Caco-2 (cell line): ENCODE measurements at regions not wholly inside any gene's neighbourhood (a gene's known extent, or its start where the extent isn't known, plus 50 kb on each side); places are given as distances from the start of the nearest gene placed in this dataset.

Experiments used
- BruUV-seq: library from RNA; stranded (reverse); fragments of 400-500 nt; replicated peaks from 2 replicates; lab custom pipeline; 2021; lab: Mats Ljungman, UMichigan
- CTCF ChIA-PET: fragments of 300-600 bp; sonication (Branson Sonifier 250); formaldehyde crosslinking; loops from one replicate; lab custom pipeline; 2022; ENCODE audit warnings: antibody characterized with exemption; lab: Charles Lee
- POLR2A ChIA-PET: fragments of 300-600 bp; sonication (Branson Sonifier 250); formaldehyde crosslinking; loops from one replicate; lab custom pipeline; 2022; ENCODE audit warnings: antibody characterized with exemption; lab: Charles Lee
- DNase-seq, 2 experiments: peaks; one replicate each; pipeline versions ENCODE4 v3.0.0 to v3.0.0-alpha.2; 2020 to 2022
- H3K27me3 ChIP-seq: replicated peaks from 2 replicates; pipeline ENCODE4 v1.6.0; 2011; ENCODE audit warnings: low read length; ENCODE audit not compliant: control insufficient read depth, insufficient read depth
- H3K36me3 ChIP-seq: 2 replicates; pipeline ENCODE4 v1.5.1; 2011; ENCODE audit warnings: low read length; ENCODE audit not compliant: control insufficient read depth, insufficient read depth
- H3K4me1 ChIP-seq: fragments of 250-450 bp; sonication (Bioruptor Pico); 2 replicates; pipeline ENCODE4 v1.5.1; 2020; ENCODE audit warnings: mild to moderate bottlenecking
- H3K4me3 ChIP-seq: 2 replicates; pipeline ENCODE4 v1.5.1; 2011; ENCODE audit warnings: low read depth, mild to moderate bottlenecking, control low read depth, low read length
- H3K9me3 ChIP-seq: fragments of 250-450 bp; sonication (Bioruptor Pico); 2 replicates; pipeline ENCODE4 v1.5.1; 2020; ENCODE audit warnings: mild to moderate bottlenecking, moderate library complexity
- H3K27ac Mint-ChIP-seq: one replicate; pipeline ENCODE4 v1.8.0; 2022; ENCODE audit warnings: mixed read lengths; ENCODE audit not compliant: unreplicated experiment
- H3K27me3 Mint-ChIP-seq: one replicate; pipeline ENCODE4 v1.8.0; 2022; ENCODE audit warnings: mixed read lengths; ENCODE audit not compliant: insufficient read depth, unreplicated experiment
- H3K36me3 Mint-ChIP-seq: one replicate; pipeline ENCODE4 v1.8.0; 2022; ENCODE audit warnings: mild to moderate bottlenecking, mixed read lengths; ENCODE audit not compliant: insufficient read depth, unreplicated experiment
- H3K4me1 Mint-ChIP-seq: one replicate; pipeline ENCODE4 v1.8.0; 2022; ENCODE audit warnings: low read depth, mixed read lengths; ENCODE audit not compliant: unreplicated experiment
- H3K4me3 Mint-ChIP-seq: one replicate; pipeline ENCODE4 v1.8.0; 2022; ENCODE audit warnings: mild to moderate bottlenecking, moderate library complexity, mixed read lengths; ENCODE audit not compliant: unreplicated experiment
- H3K9me3 Mint-ChIP-seq: one replicate; pipeline ENCODE4 v1.8.0; 2022; ENCODE audit warnings: mixed read lengths; ENCODE audit not compliant: unreplicated experiment
- intact Hi-C: fragments of 100-400 bp; cut with micrococcal nuclease; formaldehyde crosslinking; loops from one replicate; pipeline ENCODE4 v1.10.0; 2022; ENCODE audit not compliant: unreplicated experiment
- TF ChIP-seq, protein P1 (sequence below), 2 experiments: fragments of 200-600 bp in 1 of 2; IDR thresholded peaks; 1 replicate in 1 of 2; 2 replicates in 1 of 2; pipeline versions ENCODE4 v1.5.1 to v1.8.0; 2011 to 2022; ENCODE audit warnings: antibody characterized with exemption in 1 of 2, control low read depth in 1 of 2, inconsistent platforms in 1 of 2, low read depth in 1 of 2, low read length in 1 of 2, mild to moderate bottlenecking in 1 of 2, moderate library complexity in 1 of 2; ENCODE audit not compliant: insufficient read depth in 1 of 2, severe bottlenecking in 1 of 2, unreplicated experiment in 1 of 2

DNA sequence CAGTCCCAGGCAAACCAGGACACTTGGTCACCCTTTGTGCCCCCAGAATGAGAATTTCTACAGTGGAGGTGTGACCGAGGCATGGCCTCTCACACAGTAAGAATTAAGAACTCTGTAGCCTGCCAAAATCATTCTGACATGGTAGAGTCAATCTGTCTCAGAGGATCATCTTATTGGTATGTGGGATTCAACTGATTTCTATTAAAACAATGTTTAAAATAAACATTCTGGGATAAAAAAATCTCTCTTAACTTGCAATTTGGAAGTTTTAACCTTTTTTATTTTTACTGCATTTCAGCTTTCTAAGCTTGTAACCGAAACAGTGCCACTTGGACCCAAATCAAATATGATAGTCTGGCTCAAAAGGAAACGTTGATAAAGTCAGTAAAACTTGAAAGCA is 165.4 kb upstream of the LDB2 start:
- Mint-ChIP-seq H3K4me3 (no peak overlapping the region), H3K9me3 (no peaks in the 10 kb centered on the region)

GRCh38 chr4:17060230-17060629 is 161.8 kb upstream of the LDB2 start:
- no peaks in the 10 kb centered on the region for H3K27me3 ChIP-seq
- TF ChIP-seq, protein P1, sequence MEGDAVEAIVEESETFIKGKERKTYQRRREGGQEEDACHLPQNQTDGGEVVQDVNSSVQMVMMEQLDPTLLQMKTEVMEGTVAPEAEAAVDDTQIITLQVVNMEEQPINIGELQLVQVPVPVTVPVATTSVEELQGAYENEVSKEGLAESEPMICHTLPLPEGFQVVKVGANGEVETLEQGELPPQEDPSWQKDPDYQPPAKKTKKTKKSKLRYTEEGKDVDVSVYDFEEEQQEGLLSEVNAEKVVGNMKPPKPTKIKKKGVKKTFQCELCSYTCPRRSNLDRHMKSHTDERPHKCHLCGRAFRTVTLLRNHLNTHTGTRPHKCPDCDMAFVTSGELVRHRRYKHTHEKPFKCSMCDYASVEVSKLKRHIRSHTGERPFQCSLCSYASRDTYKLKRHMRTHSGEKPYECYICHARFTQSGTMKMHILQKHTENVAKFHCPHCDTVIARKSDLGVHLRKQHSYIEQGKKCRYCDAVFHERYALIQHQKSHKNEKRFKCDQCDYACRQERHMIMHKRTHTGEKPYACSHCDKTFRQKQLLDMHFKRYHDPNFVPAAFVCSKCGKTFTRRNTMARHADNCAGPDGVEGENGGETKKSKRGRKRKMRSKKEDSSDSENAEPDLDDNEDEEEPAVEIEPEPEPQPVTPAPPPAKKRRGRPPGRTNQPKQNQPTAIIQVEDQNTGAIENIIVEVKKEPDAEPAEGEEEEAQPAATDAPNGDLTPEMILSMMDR (IDR thresholded peaks at IDR 0.05; ENCODE audit: insufficient read depth in 1 of 2, low read depth in 1 of 2, low read length in 1 of 2, severe bottlenecking in 1 of 2, unreplicated experiment in 1 of 2), result no peak
- Mint-ChIP-seq H3K4me1 (no peaks in the 10 kb centered on the region), H3K4me3 (no peak overlapping the region), H3K27me3 (no peaks in the 10 kb centered on the region), H3K36me3 (no peaks in the 10 kb centered on the region), H3K27ac (no peak overlapping the region), H3K9me3 (no peaks in the 10 kb centered on the region)
- DNase-seq, result no peak
- no peaks in the 10 kb centered on the region for H3K36me3 ChIP-seq
- ChIA-PET CTCF (no interaction called here), POLR2A (no interaction called here)
- BruUV-seq, result no TSS peak
- H3K9me3 ChIP-seq, result no peaks in the 10 kb centered on the region
- no peak overlapping the region for H3K4me3 ChIP-seq
- intact Hi-C loops, result no loop called here
- H3K4me1 ChIP-seq, result no peaks in the 10 kb centered on the region

More for the DNA sequence above, 165.4 kb upstream of the LDB2 start:
- intact Hi-C loops, result no loop called here
- Mint-ChIP-seq H3K4me1 (no peaks in the 10 kb centered on the region), H3K27me3 (no peaks in the 10 kb centered on the region), H3K27ac (no peak overlapping the region), H3K36me3 (no peaks in the 10 kb centered on the region)
- H3K9me3 ChIP-seq, result no peaks in the 10 kb centered on the region
- H3K36me3 ChIP-seq, result no peaks in the 10 kb centered on the region
- TF ChIP-seq, protein P1 (IDR thresholded peaks at IDR 0.05; ENCODE audit: insufficient read depth in 1 of 2, low read depth in 1 of 2, low read length in 1 of 2, severe bottlenecking in 1 of 2, unreplicated experiment in 1 of 2), result no peak
- no peak overlapping the region for H3K4me3 ChIP-seq
- POLR2A ChIA-PET, result no interaction called here
- no TSS peak for BruUV-seq
- no peak for DNase-seq
- H3K4me1 ChIP-seq, result no peaks in the 10 kb centered on the region
- CTCF ChIA-PET, result no interaction called here
- H3K27me3 ChIP-seq, result no peaks in the 10 kb centered on the region

GRCh38 chr4:17058916-17059741 is 160.7 kb upstream of the LDB2 start:
- DNase-seq, result no peak
- no peak overlapping the region for H3K4me3 Mint-ChIP-seq
- H3K4me3 ChIP-seq, result no peak overlapping the region
- H3K27me3 Mint-ChIP-seq, result no peaks in the 10 kb centered on the region
- no peaks in the 10 kb centered on the region for H3K9me3 Mint-ChIP-seq
- intact Hi-C loops, result no loop called here
- no peak overlapping the region for H3K27ac Mint-ChIP-seq
- POLR2A ChIA-PET, result no interaction called here
- H3K36me3 Mint-ChIP-seq, result no peaks in the 10 kb centered on the region
- no peaks in the 10 kb centered on the region for H3K27me3 ChIP-seq
- no peaks in the 10 kb centered on the region for H3K36me3 ChIP-seq
- H3K9me3 ChIP-seq, result no peaks in the 10 kb centered on the region
- no peaks in the 10 kb centered on the region for H3K4me1 ChIP-seq
- BruUV-seq, result no TSS peak
- no peaks in the 10 kb centered on the region for H3K4me1 Mint-ChIP-seq
- CTCF ChIA-PET, result no interaction called here
- TF ChIP-seq, protein P1 (IDR thresholded peaks at IDR 0.05; ENCODE audit: insufficient read depth in 1 of 2, low read depth in 1 of 2, low read length in 1 of 2, severe bottlenecking in 1 of 2, unreplicated experiment in 1 of 2), result no peak
